HEK293T (cell line): ENCODE measurements at regions not wholly inside any gene's neighbourhood (a gene's known extent, or its start where the extent isn't known, plus 50 kb on each side); places are given as distances from the start of the nearest gene placed in this dataset.
"Not testable (repeated sequence)": the region's sequence is repeated elsewhere in the genome, so short reads cannot be mapped to it uniquely, and the experiment has no call there.

Experiments used
- CTCF ChIA-PET: fragments of 350-600 bp; formaldehyde crosslinking; extraction: SDS; loops from one replicate; lab custom pipeline; 2021; ENCODE audit warnings: antibody characterized with exemption, inconsistent platforms; lab: Yijun Ruan, JAX
- POLR2A ChIA-PET: fragments of 350-600 bp; formaldehyde crosslinking; extraction: SDS; loops from one replicate; lab custom pipeline; 2020; ENCODE audit warnings: antibody characterized with exemption, inconsistent platforms; lab: Yijun Ruan, JAX
- DNase-seq: peaks from one replicate; pipeline ENCODE4 v3.0.0; 2012; ENCODE audit warnings: mixed read lengths; ENCODE audit errors: extremely low spot score
- ARNT ChIP-seq: fragments of 450-650 bp; IDR thresholded peaks from 2 replicates; pipeline ENCODE4 v1.6.1; 2017; ENCODE audit warnings: mild to moderate bottlenecking
- BHLHE40 ChIP-seq: fragments of 450-650 bp; IDR thresholded peaks from 2 replicates; pipeline ENCODE4 v1.6.1; 2016; ENCODE audit warnings: mild to moderate bottlenecking, moderate library complexity, borderline replicate concordance
- CTBP1 ChIP-seq: fragments of 450-650 bp; IDR thresholded peaks from 2 replicates; pipeline ENCODE4 v1.6.1; 2016; ENCODE audit warnings: borderline replicate concordance
- ELF4 ChIP-seq: fragments of 450-650 bp; IDR thresholded peaks from 2 replicates; pipeline ENCODE4 v1.6.1; 2017; ENCODE audit warnings: antibody characterized with exemption
- FOXA1 ChIP-seq: fragments of 450-650 bp; IDR thresholded peaks from 2 replicates; pipeline ENCODE4 v1.6.1; 2016; ENCODE audit warnings: mild to moderate bottlenecking
- FOXK2 ChIP-seq: fragments of 450-650 bp; IDR thresholded peaks from 2 replicates; pipeline ENCODE4 v1.6.1; 2016; ENCODE audit warnings: mild to moderate bottlenecking
- FOXM1 ChIP-seq: fragments of 450-650 bp; IDR thresholded peaks from 2 replicates; pipeline ENCODE4 v1.6.1; 2017; ENCODE audit warnings: mild to moderate bottlenecking, borderline replicate concordance
- HDGF ChIP-seq: fragments of 450-650 bp; IDR thresholded peaks from 2 replicates; pipeline ENCODE4 v1.6.1; 2017; ENCODE audit warnings: antibody characterized with exemption, borderline replicate concordance
- L3MBTL2 ChIP-seq: fragments of 450-650 bp; conservative IDR thresholded peaks from 2 replicates; pipeline ENCODE4 v1.6.1; 2016; ENCODE audit warnings: mild to moderate bottlenecking
- LEF1 ChIP-seq: fragments of 450-650 bp; IDR thresholded peaks from 2 replicates; pipeline ENCODE4 v1.6.1; 2017; ENCODE audit warnings: mild to moderate bottlenecking, borderline replicate concordance
- NFRKB ChIP-seq: fragments of 450-650 bp; IDR thresholded peaks from 2 replicates; pipeline ENCODE4 v1.6.1; 2016; ENCODE audit warnings: mild to moderate bottlenecking, moderate library complexity
- SP1 ChIP-seq: fragments of 450-650 bp; IDR thresholded peaks from 2 replicates; pipeline ENCODE4 v1.6.1; 2017
- SUZ12 ChIP-seq: fragments of 450-650 bp; IDR thresholded peaks from 2 replicates; pipeline ENCODE4 v1.6.1; 2016; ENCODE audit warnings: mild to moderate bottlenecking
- TARDBP ChIP-seq: fragments of 450-650 bp; IDR thresholded peaks from 2 replicates; pipeline ENCODE4 v1.6.1; 2016
- ZNF384 ChIP-seq: fragments of 450-650 bp; IDR thresholded peaks from 2 replicates; pipeline ENCODE4 v1.6.1; 2016
- TF ChIP-seq, protein P1 (sequence below): fragments of 450-650 bp; IDR thresholded peaks from 2 replicates; pipeline ENCODE4 v1.6.1; 2016

DNA sequence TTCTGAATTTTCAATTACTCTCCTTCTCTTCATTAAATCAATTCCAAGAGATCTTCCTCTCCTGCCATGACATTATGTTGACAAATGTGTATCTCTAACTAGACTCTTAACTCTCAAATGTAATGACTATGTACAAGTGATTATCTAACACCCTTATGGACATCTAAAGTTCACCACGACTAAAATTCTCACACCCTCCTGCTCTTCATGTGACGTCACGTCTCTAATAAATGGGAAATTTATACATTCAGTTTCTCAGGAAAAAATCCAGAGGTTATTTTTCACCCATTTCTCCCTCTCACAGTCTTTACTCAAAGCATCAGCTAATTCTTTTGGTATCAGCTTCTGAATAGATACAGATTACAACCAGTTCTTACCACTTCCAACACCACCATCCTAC is 237.5 kb upstream of the EPHA6 start:
- TF ChIP-seq HDGF (no peak), ZNF384 (no peak), ARNT (no peak), NFRKB (no peak)
- TF ChIP-seq, protein P1, sequence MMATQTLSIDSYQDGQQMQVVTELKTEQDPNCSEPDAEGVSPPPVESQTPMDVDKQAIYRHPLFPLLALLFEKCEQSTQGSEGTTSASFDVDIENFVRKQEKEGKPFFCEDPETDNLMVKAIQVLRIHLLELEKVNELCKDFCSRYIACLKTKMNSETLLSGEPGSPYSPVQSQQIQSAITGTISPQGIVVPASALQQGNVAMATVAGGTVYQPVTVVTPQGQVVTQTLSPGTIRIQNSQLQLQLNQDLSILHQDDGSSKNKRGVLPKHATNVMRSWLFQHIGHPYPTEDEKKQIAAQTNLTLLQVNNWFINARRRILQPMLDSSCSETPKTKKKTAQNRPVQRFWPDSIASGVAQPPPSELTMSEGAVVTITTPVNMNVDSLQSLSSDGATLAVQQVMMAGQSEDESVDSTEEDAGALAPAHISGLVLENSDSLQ: no peak
- POLR2A ChIA-PET: no interaction called here
- CTCF ChIA-PET: no interaction called here
- DNase-seq: no peak

DNA sequence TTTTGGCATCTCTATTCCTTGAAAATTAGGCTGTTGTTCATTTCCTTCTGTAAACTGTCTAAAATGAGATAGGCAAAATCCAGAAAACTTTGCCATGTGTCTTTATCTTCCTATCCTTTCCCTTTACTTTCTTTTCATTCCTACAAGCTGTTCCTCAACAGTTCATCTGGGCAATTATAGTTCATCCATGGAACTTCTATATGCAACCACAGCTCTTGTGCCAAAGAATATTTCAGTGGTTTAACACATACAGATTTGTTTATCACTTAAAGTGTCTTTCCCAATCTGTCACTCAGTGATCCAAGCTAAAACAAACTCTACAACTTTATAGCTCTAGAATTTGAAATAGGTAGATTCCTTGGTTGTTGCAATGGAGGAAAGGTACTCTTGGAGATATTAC is 230.3 kb upstream of the EPHA6 start:
- CTCF ChIA-PET: no interaction called here

DNA sequence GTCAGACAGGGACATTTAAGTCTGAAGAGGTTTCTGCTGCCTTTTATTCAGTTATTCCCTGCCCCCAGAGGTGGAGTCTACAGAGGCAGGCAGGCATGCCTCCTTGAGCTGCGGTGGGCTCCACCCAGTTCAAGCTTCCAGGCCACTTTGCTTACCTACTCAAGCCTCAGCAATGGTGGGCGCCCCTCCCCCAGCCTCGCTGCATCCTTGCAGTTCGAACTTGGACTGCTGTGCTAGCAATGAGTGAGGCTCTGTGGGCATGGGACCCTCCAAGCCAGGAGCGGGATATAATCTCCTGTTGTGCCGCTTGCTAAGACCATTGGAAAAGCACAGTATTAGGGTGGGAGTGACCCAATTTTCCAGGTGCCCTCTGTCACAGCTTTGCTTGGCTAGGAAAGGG is 207.5 kb upstream of the EPHA6 start:
- POLR2A ChIA-PET, DNase-seq, CTCF ChIA-PET: not testable (repeated sequence)

More for the DNA sequence above, 230.3 kb upstream of the EPHA6 start:
- POLR2A ChIA-PET: no interaction called here
- DNase-seq: no peak
- TF ChIP-seq BHLHE40 (no peak), FOXK2 (no peak), FOXA1 (no peak), TARDBP (no peak), L3MBTL2 (no peak), HDGF (no peak), LEF1 (no peak), NFRKB (no peak), SP1 (no peak)
- TF ChIP-seq, protein P1: no peak

DNA sequence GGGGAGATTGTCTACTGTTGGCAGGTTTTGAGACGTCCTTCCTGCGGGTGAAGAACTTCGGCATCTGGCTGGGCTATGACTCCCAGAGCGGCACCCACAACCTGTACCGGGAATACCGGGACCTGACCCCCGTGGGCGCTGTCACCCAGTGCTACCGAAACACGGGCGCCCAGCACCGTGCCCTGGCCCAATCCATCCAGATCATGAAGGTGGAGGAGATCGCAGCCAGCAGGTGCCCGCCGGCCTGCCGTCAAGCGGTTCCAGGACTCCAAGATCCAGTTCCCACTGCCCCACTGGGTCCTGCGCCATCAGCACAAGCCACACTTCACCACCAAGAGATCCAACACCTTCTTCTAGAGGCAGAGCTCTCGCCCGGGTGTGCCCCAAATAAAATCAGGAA is 194.9 kb upstream of the EPHA6 start:
- ChIA-PET POLR2A (no interaction called here), CTCF (no interaction called here)
- TF ChIP-seq TARDBP (no peak), ZNF384 (no peak), FOXK2 (no peak), BHLHE40 (no peak), ELF4 (no peak), FOXA1 (no peak), SP1 (no peak), NFRKB (no peak), L3MBTL2 (no peak), HDGF (no peak)
- TF ChIP-seq, protein P1: no peak
- DNase-seq: no peak

DNA sequence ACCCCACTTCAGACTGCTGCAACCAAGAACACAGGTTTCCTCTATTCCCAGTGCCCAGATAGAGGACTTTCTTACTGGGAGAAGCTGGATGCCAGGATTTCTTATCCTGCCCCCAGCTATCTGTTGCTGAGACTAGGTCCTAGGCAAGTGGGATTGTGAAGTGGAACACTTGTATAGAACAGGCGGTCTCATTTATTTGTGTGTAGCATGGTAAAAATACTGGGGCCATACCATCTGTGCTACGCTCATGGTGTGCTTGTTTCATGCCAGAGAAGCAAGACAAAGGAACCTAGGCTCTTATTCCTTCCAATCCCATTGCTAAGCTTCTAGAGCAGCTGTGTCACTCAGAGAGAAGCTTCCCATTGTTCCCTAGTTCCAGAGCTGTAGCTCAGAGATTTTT is 191.5 kb upstream of the EPHA6 start:
- ChIA-PET CTCF (no interaction called here), POLR2A (no interaction called here)
- no peak for DNase-seq
- TF ChIP-seq ARNT: no peak
- no peak for TF ChIP-seq CTBP1
- TF ChIP-seq FOXM1: no peak
- TF ChIP-seq, protein P1: no peak
- TF ChIP-seq SP1: no peak
- no peak for TF ChIP-seq TARDBP
- no peak for TF ChIP-seq FOXA1
- TF ChIP-seq L3MBTL2: no peak
- no peak for TF ChIP-seq ELF4
- no peak for TF ChIP-seq BHLHE40
- TF ChIP-seq SUZ12: no peak
- TF ChIP-seq LEF1: no peak

DNA sequence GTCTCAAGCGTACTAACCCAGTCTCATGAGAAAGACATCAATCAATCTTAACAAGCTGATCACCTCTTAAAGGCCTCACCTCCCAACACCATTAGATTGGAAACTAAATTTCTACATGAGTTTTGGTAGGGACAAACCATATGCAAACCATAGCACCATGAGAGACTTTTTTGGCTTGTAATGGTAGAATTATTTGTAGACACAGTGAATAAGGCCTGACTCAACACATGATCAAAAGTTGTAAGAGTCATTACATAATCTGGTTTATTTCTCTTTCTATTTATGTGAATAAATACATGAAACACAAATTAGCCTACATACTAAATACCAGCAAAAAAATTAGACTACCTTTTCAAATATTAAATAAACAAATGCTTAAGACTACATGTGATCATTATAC is 183.3 kb upstream of the EPHA6 start:
- TF ChIP-seq NFRKB (no peak), SUZ12 (no peak), ARNT (no peak), ELF4 (no peak), HDGF (no peak), BHLHE40 (no peak)
- CTCF ChIA-PET: no interaction called here
- POLR2A ChIA-PET: no interaction called here

DNA sequence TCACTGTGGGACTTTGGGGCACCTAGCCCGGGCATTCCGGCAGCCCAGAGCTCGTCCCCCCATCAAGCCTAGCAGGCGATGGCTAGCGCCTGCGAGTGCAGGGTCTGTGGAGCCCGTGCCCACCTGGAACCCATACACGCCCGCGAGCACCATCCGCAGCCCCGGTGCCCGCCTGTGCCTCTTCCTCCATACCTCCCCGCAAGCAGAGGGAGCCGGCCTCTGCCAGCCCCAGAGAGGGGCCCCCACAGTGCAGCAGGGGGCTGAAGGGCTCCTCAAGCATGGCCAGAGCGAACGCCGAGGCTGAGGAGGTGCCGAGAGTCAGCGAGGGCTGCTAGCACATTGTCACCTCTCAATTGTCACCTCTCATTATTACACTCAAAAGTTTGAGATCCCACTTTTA is 167.8 kb upstream of the EPHA6 start:
- DNase-seq: no peak
- POLR2A ChIA-PET: no interaction called here
- CTCF ChIA-PET: no interaction called here
- TF ChIP-seq ARNT: no peak
- no peak for TF ChIP-seq TARDBP
- no peak for TF ChIP-seq SP1
- TF ChIP-seq CTBP1: no peak
- no peak for TF ChIP-seq ELF4
- TF ChIP-seq HDGF: no peak
- TF ChIP-seq FOXK2: no peak

More for the DNA sequence above, 183.3 kb upstream of the EPHA6 start:
- DNase-seq: no peak
